22Rv1 (cell line): ENCODE measurements at regions not wholly inside any gene's neighbourhood (a gene's known extent, or its start where the extent isn't known, plus 50 kb on each side); places are given as distances from the start of the nearest gene placed in this dataset.

Experiments used
- CTCF ChIP-seq: fragments of 450-650 bp; IDR thresholded peaks from 2 replicates; pipeline ENCODE4 v1.5.1; 2017; ENCODE audit warnings: mild to moderate bottlenecking
- ZFX ChIP-seq: fragments of 450-650 bp; IDR thresholded peaks from 2 replicates; pipeline ENCODE4 v1.6.1; 2017; ENCODE audit warnings: antibody characterized with exemption, borderline replicate concordance

GRCh38 chr3:117565777-117566176 is 856.2 kb downstream of the TUSC7 start:
- TF ChIP-seq CTCF (no peak), ZFX (no peak)
